ENCODE measurements at regions not wholly inside any gene's neighbourhood (a gene's known extent, or its start where the extent isn't known, plus 50 kb on each side); places are given as distances from the start of the nearest gene placed in this dataset.

DNA sequence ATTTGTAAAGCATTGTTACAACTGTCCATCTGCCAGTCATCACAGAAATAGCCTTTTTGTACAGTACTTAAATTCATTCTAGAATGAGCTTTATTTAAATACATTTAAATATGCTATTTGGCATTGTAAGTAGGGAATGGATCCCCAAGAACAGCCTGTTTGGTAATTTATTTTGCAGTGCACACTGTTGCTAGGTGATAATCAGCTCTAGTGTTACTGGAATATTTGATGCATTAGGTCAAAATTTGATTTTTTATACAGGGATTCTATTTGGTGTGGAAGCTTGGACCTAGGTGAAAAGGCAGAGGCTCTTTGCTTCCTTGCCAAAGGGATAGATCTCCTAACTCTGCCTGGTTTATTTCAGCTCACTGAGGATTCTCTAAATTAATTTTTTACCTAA is 593.7 kb downstream of the EPM2A start:
- H3K4me1 ChIP-seq: no peaks in the 10 kb centered on the region
- no peak overlapping the region for H3K27ac ChIP-seq
- TF ChIP-seq, protein P1, sequence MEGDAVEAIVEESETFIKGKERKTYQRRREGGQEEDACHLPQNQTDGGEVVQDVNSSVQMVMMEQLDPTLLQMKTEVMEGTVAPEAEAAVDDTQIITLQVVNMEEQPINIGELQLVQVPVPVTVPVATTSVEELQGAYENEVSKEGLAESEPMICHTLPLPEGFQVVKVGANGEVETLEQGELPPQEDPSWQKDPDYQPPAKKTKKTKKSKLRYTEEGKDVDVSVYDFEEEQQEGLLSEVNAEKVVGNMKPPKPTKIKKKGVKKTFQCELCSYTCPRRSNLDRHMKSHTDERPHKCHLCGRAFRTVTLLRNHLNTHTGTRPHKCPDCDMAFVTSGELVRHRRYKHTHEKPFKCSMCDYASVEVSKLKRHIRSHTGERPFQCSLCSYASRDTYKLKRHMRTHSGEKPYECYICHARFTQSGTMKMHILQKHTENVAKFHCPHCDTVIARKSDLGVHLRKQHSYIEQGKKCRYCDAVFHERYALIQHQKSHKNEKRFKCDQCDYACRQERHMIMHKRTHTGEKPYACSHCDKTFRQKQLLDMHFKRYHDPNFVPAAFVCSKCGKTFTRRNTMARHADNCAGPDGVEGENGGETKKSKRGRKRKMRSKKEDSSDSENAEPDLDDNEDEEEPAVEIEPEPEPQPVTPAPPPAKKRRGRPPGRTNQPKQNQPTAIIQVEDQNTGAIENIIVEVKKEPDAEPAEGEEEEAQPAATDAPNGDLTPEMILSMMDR (IDR thresholded peaks at IDR 0.05): no peak
- ATAC-seq (no peak), DNase-seq (no peak)
- H3K4me3 ChIP-seq: no peak overlapping the region
- H3K36me3 ChIP-seq: no peaks in the 10 kb centered on the region
- intact Hi-C loops (cut with DNase I): no loop called here
- no peaks in the 10 kb centered on the region for H3K27me3 ChIP-seq (ENCODE audit: low read depth)
- no peaks in the 10 kb centered on the region for H3K9me3 ChIP-seq

DNA sequence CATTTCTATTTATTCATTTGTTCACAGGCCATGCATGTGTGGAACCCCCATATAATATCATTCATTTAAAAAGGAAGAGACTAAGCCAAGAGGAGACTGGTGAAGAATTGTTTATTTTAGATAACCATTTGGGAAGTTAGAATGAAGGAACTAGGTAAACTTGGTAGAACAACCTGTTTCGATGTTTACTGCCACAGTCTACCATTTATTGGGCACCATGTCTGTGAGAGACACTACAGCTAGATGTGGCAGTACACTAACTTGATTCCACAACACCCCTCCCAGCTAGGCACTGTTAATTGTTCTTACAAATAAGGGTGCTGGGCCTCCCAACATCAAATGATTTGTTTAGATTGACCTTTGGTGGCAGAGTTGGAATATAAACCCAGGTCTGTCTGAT is 592.4 kb downstream of the EPM2A start:
- H3K36me3 ChIP-seq: no peaks in the 10 kb centered on the region
- no peak overlapping the region for H3K4me3 ChIP-seq
- DNase-seq (no peak), ATAC-seq (no peak)
- no peak overlapping the region for H3K27ac ChIP-seq
- no peaks in the 10 kb centered on the region for H3K9me3 ChIP-seq
- TF ChIP-seq, protein P1 (IDR thresholded peaks at IDR 0.05): no peak
- intact Hi-C loops (cut with DNase I): no loop called here
- H3K4me1 ChIP-seq: no peaks in the 10 kb centered on the region
- no peaks in the 10 kb centered on the region for H3K27me3 ChIP-seq (ENCODE audit: low read depth)

DNA sequence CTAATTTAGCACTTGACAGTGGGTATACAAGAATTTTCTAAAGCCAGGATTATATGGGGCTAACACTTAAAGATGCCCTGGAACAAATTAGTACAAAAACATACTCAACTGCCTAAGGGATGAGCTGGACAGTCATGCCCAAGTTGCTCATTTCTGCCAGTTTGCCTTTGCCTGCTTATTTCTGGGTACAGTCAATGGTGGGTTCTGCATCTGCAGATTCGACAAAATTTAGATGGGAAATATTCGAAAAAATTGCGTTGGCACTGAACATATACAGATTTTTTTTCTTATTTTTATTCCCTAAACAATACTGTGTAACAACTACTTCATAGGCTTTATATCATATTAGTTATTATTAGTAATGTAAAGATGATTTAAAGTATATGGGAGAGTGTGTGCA is 591.9 kb downstream of the EPM2A start:
- TF ChIP-seq, protein P1 (IDR thresholded peaks at IDR 0.05): no peak
- no peak overlapping the region for H3K27ac ChIP-seq
- H3K4me1 ChIP-seq: no peaks in the 10 kb centered on the region
- ATAC-seq: no peak
- intact Hi-C loops (cut with DNase I): no loop called here
- no peaks in the 10 kb centered on the region for H3K9me3 ChIP-seq
- H3K4me3 ChIP-seq: no peak overlapping the region
- H3K36me3 ChIP-seq: no peaks in the 10 kb centered on the region
- H3K27me3 ChIP-seq (ENCODE audit: low read depth): no peaks in the 10 kb centered on the region
- DNase-seq: no peak

DNA sequence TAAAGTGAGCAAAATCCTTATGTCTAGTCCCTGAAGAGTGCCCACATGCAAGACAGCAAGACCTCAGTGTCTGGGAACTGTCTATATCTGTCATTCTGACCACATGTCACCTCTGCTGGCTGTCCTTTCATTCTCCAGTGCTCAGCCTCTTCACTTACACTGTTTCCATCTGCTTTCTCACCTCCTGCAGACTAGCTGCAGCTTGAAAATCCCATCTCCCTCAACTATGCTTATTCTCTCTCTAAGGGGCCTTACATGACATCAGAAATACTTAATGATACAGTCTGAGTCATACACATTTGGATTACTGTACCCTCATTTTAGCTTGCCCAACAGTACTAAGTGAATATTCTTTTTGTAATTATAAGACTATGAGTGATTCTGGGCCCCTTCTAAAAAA is 587.8 kb downstream of the EPM2A start:
- Histone ChIP-seq H3K27ac (no peak overlapping the region), H3K27me3 (ENCODE audit: low read depth) (no peaks in the 10 kb centered on the region), H3K36me3 (no peaks in the 10 kb centered on the region), H3K4me1 (no peaks in the 10 kb centered on the region), H3K9me3 (no peaks in the 10 kb centered on the region), H3K4me3 (no peak overlapping the region)
- TF ChIP-seq, protein P1 (IDR thresholded peaks at IDR 0.05): no peak
- intact Hi-C loops (cut with DNase I): no loop called here
- DNase-seq (no peak), ATAC-seq (peak in 1 of 2 donors; percentile 47)

DNA sequence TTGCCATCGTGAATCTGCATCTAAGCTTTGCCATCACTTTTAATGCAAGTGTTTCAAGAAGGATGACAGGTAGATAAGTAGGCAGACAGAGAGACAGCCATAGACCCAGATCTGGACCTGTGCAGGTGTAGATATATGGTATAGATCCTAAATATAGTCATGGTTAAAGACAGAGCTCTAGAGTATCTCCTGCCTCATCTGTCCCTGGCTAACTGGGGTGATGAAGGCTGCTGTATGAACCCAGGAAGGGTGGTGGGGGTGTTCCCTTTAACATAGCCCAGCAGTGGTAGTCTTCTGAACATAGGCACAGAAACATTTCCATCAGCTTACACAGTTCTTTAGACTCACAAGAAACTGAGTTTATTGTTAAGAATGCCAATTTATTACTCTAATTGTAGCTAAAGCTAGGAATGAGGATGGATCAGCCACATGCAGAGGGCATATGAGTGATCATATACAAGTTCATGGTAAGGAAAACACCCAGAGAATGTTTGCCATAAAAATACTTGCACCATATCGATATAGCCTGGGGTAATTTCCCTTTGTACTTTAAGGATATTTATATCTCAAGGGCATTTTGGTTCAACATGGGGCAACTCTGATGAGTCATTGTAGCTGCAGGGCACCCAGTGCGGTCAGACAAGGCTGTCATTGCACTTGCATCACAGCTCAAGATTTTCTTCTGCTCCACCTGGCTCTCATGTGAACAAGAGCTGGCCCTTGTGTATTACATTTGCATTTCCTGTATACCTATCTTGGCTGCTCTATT is 587.2 kb downstream of the EPM2A start:
- no peaks in the 10 kb centered on the region for H3K9me3 ChIP-seq
- H3K4me1 ChIP-seq: no peaks in the 10 kb centered on the region
- H3K4me3 ChIP-seq: no peak overlapping the region
- H3K36me3 ChIP-seq: no peaks in the 10 kb centered on the region
- TF ChIP-seq, protein P1 (IDR thresholded peaks at IDR 0.05): no peak
- H3K27me3 ChIP-seq (ENCODE audit: low read depth): no peaks in the 10 kb centered on the region
- H3K27ac ChIP-seq: no peak overlapping the region
- peak; percentile 91 to 96 for ATAC-seq
- intact Hi-C loops (cut with DNase I): no loop called here
- DNase-seq: peak; percentile 56
